Liver (tissue), 8 donors: ENCODE measurements at regions not wholly inside any gene's neighbourhood (a gene's known extent, or its start where the extent isn't known, plus 50 kb on each side); places are given as distances from the start of the nearest gene placed in this dataset.

Source experiments
- DNase-seq: peaks from one replicate; pipeline ENCODE4 v3.0.0-alpha.2; 2017; ENCODE audit warnings: low spot score
- H3K27ac ChIP-seq, 2 donors: one replicate each; pipeline ENCODE4 v1.7.0; 2013; ENCODE audit warnings: inconsistent platforms in 2 of 2, low read length in 2 of 2, control low read depth in 1 of 2, low read depth in 1 of 2, mild to moderate bottlenecking in 1 of 2
- H3K27me3 ChIP-seq, 4 donors: one replicate each; pipeline versions ENCODE4 v1.6.1 to v1.7.0; 2013; ENCODE audit warnings: low read length in 3 of 4, inconsistent platforms in 1 of 4, mild to moderate bottlenecking in 1 of 4, moderate library complexity in 1 of 4; ENCODE audit not compliant: control insufficient read depth in 4 of 4, insufficient read depth in 4 of 4
- H3K36me3 ChIP-seq, 4 donors: one replicate each; pipeline versions ENCODE4 v1.6.1 to v1.7.0; 2013; ENCODE audit warnings: low read length in 3 of 4, mild to moderate bottlenecking in 3 of 4, low read depth in 1 of 4, moderate library complexity in 1 of 4; ENCODE audit not compliant: control insufficient read depth in 4 of 4, insufficient read depth in 3 of 4
- H3K4me1 ChIP-seq, 4 donors: one replicate each; pipeline versions ENCODE4 v1.6.1 to v1.7.0; 2013; ENCODE audit warnings: low read length in 3 of 4, mild to moderate bottlenecking in 3 of 4, moderate library complexity in 1 of 4; ENCODE audit not compliant: control insufficient read depth in 4 of 4, insufficient read depth in 4 of 4
- H3K4me3 ChIP-seq, 3 donors: one replicate each; pipeline versions ENCODE4 v1.6.1 to v1.7.0; 2013; ENCODE audit warnings: low read length in 3 of 3, control low read depth in 1 of 3, low read depth in 1 of 3, mild to moderate bottlenecking in 1 of 3
- H3K9ac ChIP-seq, 2 donors: one replicate each; pipeline ENCODE4 v1.7.0; 2013; ENCODE audit warnings: low read length in 2 of 2, mild to moderate bottlenecking in 2 of 2, moderate library complexity in 2 of 2, control low read depth in 1 of 2, low read depth in 1 of 2
- H3K9me3 ChIP-seq, 4 donors: one replicate each; pipeline versions ENCODE4 v1.6.1 to v1.7.0; 2013; ENCODE audit warnings: low read length in 3 of 4; ENCODE audit not compliant: control insufficient read depth in 4 of 4
- ATF3 ChIP-seq: IDR thresholded peaks from 2 replicates; pipeline ENCODE4 v1.6.1; 2016; ENCODE audit warnings: antibody characterized with exemption
- CTCF ChIP-seq: fragments of 150-350 bp; IDR thresholded peaks from 2 replicates; pipeline ENCODE4 v1.5.1; 2017; ENCODE audit warnings: improper control_type of control experiment, low read depth, low read length; ENCODE audit not compliant: missing input control
- EGR1 ChIP-seq, 2 donors: IDR thresholded peaks; 2 replicates each; pipeline ENCODE4 v1.6.1; 2016 to 2018; ENCODE audit warnings: antibody characterized with exemption in 2 of 2, low read depth in 2 of 2
- FOXA1 ChIP-seq: IDR thresholded peaks from 2 replicates; pipeline ENCODE4 v1.6.1; 2016; ENCODE audit warnings: antibody characterized with exemption
- FOXA2 ChIP-seq: IDR thresholded peaks from 2 replicates; pipeline ENCODE4 v1.6.1; 2016; ENCODE audit warnings: antibody characterized with exemption
- GABPA ChIP-seq, 2 donors: IDR thresholded peaks in 1 of 2; conservative IDR thresholded peaks in 1 of 2; 2 replicates each; pipeline ENCODE4 v1.6.1; 2016; ENCODE audit warnings: antibody characterized with exemption in 2 of 2, mild to moderate bottlenecking in 1 of 2, moderate library complexity in 1 of 2
- HNF4A ChIP-seq, 2 donors: conservative IDR thresholded peaks; 2 replicates each; pipeline ENCODE4 v1.6.1; 2016; ENCODE audit warnings: antibody characterized with exemption in 2 of 2, mild to moderate bottlenecking in 2 of 2
- HNF4G ChIP-seq: IDR thresholded peaks from 2 replicates; pipeline ENCODE4 v1.6.1; 2016; ENCODE audit warnings: antibody characterized with exemption
- JUND ChIP-seq, 2 donors: IDR thresholded peaks; 2 replicates each; pipeline ENCODE4 v1.6.1; 2016; ENCODE audit warnings: antibody characterized with exemption in 2 of 2
- MAX ChIP-seq: IDR thresholded peaks from 2 replicates; pipeline ENCODE4 v1.6.1; 2016; ENCODE audit warnings: antibody characterized with exemption
- NR2F2 ChIP-seq: IDR thresholded peaks from 2 replicates; pipeline ENCODE4 v1.6.1; 2016; ENCODE audit warnings: antibody characterized with exemption
- RAD21 ChIP-seq, 2 donors: IDR thresholded peaks; 2 replicates each; pipeline ENCODE4 v1.6.1; 2016; ENCODE audit warnings: antibody characterized with exemption in 2 of 2, mild to moderate bottlenecking in 2 of 2
- REST ChIP-seq: IDR thresholded peaks from 2 replicates; pipeline ENCODE4 v1.6.1; 2016; ENCODE audit warnings: antibody characterized with exemption, mild to moderate bottlenecking
- RXRA ChIP-seq, 2 donors: IDR thresholded peaks; 2 replicates each; pipeline ENCODE4 v1.6.1; 2017 to 2018; ENCODE audit warnings: antibody characterized with exemption in 2 of 2, mild to moderate bottlenecking in 1 of 2
- SP1 ChIP-seq: IDR thresholded peaks from 2 replicates; pipeline ENCODE4 v1.6.1; 2018; ENCODE audit warnings: antibody characterized with exemption, mild to moderate bottlenecking
- TAF1 ChIP-seq: conservative IDR thresholded peaks from 2 replicates; pipeline ENCODE4 v1.6.1; 2016; ENCODE audit warnings: antibody characterized with exemption, mild to moderate bottlenecking
- YY1 ChIP-seq: IDR thresholded peaks from 2 replicates; pipeline ENCODE4 v1.6.1; 2016; ENCODE audit warnings: antibody characterized with exemption, mild to moderate bottlenecking
- ZBTB33 ChIP-seq: IDR thresholded peaks from 2 replicates; pipeline ENCODE4 v1.6.1; 2016; ENCODE audit warnings: antibody characterized with exemption
- WGBS: extraction: QIAGEN DNeasy Blood & Tissue Kit; methylation state at CpG from one replicate; pipeline ENCODE4 v1.1.7; 2013; 5-methylcytosine and 5-hydroxymethylcytosine counted together
- donor health status: healthy.
- donor health status: healthy.
- donor health status: healthy.
- donor health status: healthy.
- donor health status: healthy.

GRCh38 chrX:25175171-25175570 is 159.4 kb upstream of the ARX start:
- H3K36me3 ChIP-seq: no peaks in the 10 kb centered on the region
- no peak overlapping the region for H3K9ac ChIP-seq
- WGBS: 82% methylated on average over 4 of the region's 4 CpGs
- H3K4me3 ChIP-seq: no peak overlapping the region
- H3K27ac ChIP-seq: no peak overlapping the region
- H3K4me1 ChIP-seq: no peaks in the 10 kb centered on the region
- DNase-seq: no peak
- H3K9me3 ChIP-seq: no peaks in the 10 kb centered on the region
- H3K27me3 ChIP-seq: peaks cover 0 to 2% (median 0%) of the 10 kb centered on the region in 4 donors
- TF ChIP-seq YY1: no peak
- TF ChIP-seq ATF3: no peak
- no peak for TF ChIP-seq REST
- TF ChIP-seq TAF1: no peak
- no peak for TF ChIP-seq RXRA (IDR thresholded peaks at IDR 0.05)
- no peak for TF ChIP-seq RAD21 (IDR thresholded peaks at IDR 0.05)
- TF ChIP-seq CTCF: no peak
- no peak for TF ChIP-seq ZBTB33
- TF ChIP-seq JUND (IDR thresholded peaks at IDR 0.05): no peak
- no peak for TF ChIP-seq FOXA2
- TF ChIP-seq HNF4G: no peak
- no peak for TF ChIP-seq FOXA1
- TF ChIP-seq HNF4A (conservative IDR thresholded peaks at IDR 0.05): no peak
- no peak for TF ChIP-seq NR2F2
- TF ChIP-seq GABPA (IDR thresholded peaks at IDR 0.05 in 1 of 2, conservative IDR thresholded peaks at IDR 0.05 in 1 of 2): no peak
- no peak for TF ChIP-seq EGR1 (IDR thresholded peaks at IDR 0.05; ENCODE audit: low read depth in 2 of 2)
- no peak for TF ChIP-seq MAX
- no peak for TF ChIP-seq SP1
